ENCODE measurements at regions not wholly inside any gene's neighbourhood (a gene's known extent, or its start where the extent isn't known, plus 50 kb on each side); places are given as distances from the start of the nearest gene placed in this dataset.

- Histone ChIP-seq H3K4me2 (ENCODE audit: low read depth, low read length, poor library complexity, severe bottlenecking) (no peak overlapping the region), H4K20me1 (ENCODE audit: low read depth, low read length) (no peaks in the 10 kb centered on the region), H2AFZ (ENCODE audit: low read depth, low read length, severe bottlenecking) (no peak overlapping the region), H3K9me2 (replicated peaks; ENCODE audit: insufficient read depth, low read length) (no peaks in the 10 kb centered on the region), H3K27ac (ENCODE audit: low read depth, low read length) (no peak overlapping the region), H3K27me3 (ENCODE audit: low read length) (no peaks in the 10 kb centered on the region), H3K4me3 (ENCODE audit: insufficient read depth, low read length, poor library complexity, severe bottlenecking) (no peak overlapping the region), H3K36me3 (ENCODE audit: low read length) (no peaks in the 10 kb centered on the region), H3K9ac (ENCODE audit: low read length) (no peak overlapping the region), H3K9me3 (ENCODE audit: insufficient read depth, low read length) (no peaks in the 10 kb centered on the region), H3K79me2 (ENCODE audit: insufficient read depth, low read length) (no peaks in the 10 kb centered on the region), H3F3A (ENCODE audit: insufficient read depth) (no peaks in the 10 kb centered on the region)
- TF ChIP-seq CTCF (IDR thresholded peaks at IDR 0.05; ENCODE audit: insufficient read depth, low read length, poor library complexity, severe bottlenecking) (no peak), EZH2phosphoT487 (conservative IDR thresholded peaks at IDR 0.05; ENCODE audit: low read length) (no peak)
Measured at GRCh38 chr16:79653373-79653891, 52.9 kb upstream of the MAF start.

GRCh38 chr16:79651363-79651762 lies 50.8 kb upstream of the MAF start:
- H3K4me2 ChIP-seq (ENCODE audit: low read depth, low read length, poor library complexity, severe bottlenecking) = no peak overlapping the region
- no peaks in the 10 kb centered on the region for H3F3A ChIP-seq (ENCODE audit: insufficient read depth)
- H3K27me3 ChIP-seq (ENCODE audit: low read length) = no peaks in the 10 kb centered on the region
- H3K9me3 ChIP-seq (ENCODE audit: insufficient read depth, low read length) = no peaks in the 10 kb centered on the region
- TF ChIP-seq CTCF (IDR thresholded peaks at IDR 0.05; ENCODE audit: insufficient read depth, low read length, poor library complexity, severe bottlenecking) (no peak), EZH2phosphoT487 (conservative IDR thresholded peaks at IDR 0.05; ENCODE audit: low read length) (no peak)
- H4K20me1 ChIP-seq (ENCODE audit: low read depth, low read length) = no peaks in the 10 kb centered on the region
- H3K9me2 ChIP-seq (replicated peaks; ENCODE audit: insufficient read depth, low read length) = no peaks in the 10 kb centered on the region
- no peak overlapping the region for H3K4me3 ChIP-seq (ENCODE audit: insufficient read depth, low read length, poor library complexity, severe bottlenecking)
- no peaks in the 10 kb centered on the region for H3K36me3 ChIP-seq (ENCODE audit: low read length)
- H3K27ac ChIP-seq (ENCODE audit: low read depth, low read length) = no peak overlapping the region
- H3K9ac ChIP-seq (ENCODE audit: low read length) = no peak overlapping the region
- H3K79me2 ChIP-seq (ENCODE audit: insufficient read depth, low read length) = no peaks in the 10 kb centered on the region
- no peak overlapping the region for H2AFZ ChIP-seq (ENCODE audit: low read depth, low read length, severe bottlenecking)

Measured in SU-DHL-6 (cell line).